GM19240 (cell line): ENCODE measurements at regions not wholly inside any gene's neighbourhood (a gene's known extent, or its start where the extent isn't known, plus 50 kb on each side); places are given as distances from the start of the nearest gene placed in this dataset.
"Not testable (repeated sequence)": the region's sequence is repeated elsewhere in the genome, so short reads cannot be mapped to it uniquely, and the experiment has no call there.

Experiments used
- DNase-seq: peaks from one replicate; pipeline ENCODE4 v3.0.0; 2011; ENCODE audit warnings: low spot score; ENCODE audit not compliant: insufficient read length

- DNase-seq = no peak
Observed at GRCh38 chr2:175431101-175431946, 249.8 kb upstream of the ATP5MC3 start.

DNA sequence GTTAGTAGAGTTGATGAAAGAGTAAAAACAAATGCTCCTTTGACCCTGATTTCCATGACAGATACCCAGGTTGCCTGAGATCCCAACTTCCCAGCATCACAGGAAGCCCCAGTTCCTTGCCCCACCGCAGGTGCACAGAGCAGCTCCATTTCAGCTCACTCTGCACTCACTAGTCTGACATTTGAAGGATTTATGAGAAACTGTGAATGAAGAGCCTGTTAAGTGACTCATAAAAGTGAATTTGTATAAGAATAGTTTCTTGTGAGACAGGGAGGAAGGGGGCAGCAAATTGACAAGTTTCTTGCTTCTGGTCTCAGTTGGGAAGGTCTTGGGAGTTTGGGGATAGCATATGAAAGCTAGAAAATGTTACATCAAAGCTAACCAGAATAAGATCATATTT is 248.7 kb upstream of the ATP5MC3 start:
- no peak for DNase-seq

DNA sequence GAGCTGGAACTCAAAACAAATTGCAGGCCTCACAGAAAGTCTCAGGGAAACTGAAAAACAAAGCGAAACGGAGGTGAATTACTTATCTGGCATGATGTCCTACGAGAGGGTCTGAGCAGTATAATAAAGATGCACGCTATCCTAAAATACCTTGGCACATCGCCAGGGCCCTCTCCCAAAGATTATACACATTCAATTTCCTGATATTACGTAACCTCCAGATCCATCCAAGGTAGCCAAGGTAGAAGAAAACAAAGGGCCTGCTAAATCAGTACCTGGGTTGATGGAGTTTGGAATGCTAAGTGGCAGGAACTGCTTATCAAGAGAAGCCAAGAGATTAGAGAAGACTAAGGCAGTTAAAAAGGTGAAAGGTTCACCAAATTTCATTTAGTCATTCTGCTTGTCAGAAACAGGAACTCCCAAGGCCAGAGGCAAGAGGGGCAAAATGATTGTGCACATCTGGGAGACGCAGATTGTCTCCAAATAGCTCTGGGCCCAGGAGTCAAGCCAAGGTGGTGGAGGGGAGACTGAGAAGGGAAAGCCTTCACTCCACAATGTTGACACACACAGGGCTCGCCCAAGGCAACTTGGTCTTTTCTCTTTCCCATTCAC is 236.8 kb upstream of the ATP5MC3 start:
- no peak for DNase-seq

DNA sequence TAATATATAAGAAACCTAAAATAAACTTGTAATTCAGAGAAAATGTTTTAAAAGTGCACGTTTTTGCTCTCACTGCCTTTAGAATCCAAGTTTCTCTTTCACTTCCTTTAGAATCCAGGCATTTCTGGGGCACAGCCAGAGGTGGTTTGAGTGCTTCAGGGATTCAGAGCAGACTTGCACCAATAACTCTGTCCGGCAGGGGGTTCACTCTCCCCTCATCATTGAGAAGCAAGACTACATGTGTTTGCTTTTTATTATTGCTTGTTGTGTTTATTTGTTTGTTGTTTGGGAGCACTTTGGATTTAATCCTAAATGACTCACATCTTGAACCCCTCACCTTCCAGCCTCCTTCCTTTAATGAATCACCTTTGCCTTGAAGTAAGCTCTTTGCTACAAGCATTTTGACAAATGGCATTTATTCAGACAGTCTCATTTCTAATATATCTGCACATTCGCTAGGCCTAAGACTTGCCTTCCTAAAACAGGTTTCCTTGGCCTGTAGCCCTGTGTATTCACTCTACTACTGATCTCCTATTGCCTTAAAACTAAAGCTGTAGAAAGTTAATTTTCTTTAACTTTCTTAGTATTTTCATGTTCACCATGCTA is 233.5 kb upstream of the ATP5MC3 start:
- DNase-seq = peak; percentile 8

GRCh38 chr2:175414191-175414881 is 232.8 kb upstream of the ATP5MC3 start:
- no peak for DNase-seq

DNA sequence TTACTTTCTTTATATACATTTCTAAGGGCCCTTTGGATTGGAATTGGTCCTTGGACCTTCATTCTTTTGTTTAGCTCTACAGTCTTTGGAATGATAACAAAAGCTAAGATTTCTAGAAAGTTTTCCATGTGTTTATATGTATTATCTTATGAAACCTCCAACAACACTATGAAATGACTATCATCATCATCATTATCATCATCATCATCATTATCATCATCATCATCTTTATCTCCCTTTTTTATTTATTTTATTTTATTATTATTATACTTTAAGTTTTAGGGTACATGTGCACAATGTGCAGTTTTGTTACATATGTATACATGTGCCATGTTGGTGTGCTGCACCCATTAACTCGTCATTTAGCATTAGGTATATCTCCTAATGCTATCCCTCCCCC is 229.4 kb upstream of the ATP5MC3 start:
- DNase-seq = not testable (repeated sequence)

DNA sequence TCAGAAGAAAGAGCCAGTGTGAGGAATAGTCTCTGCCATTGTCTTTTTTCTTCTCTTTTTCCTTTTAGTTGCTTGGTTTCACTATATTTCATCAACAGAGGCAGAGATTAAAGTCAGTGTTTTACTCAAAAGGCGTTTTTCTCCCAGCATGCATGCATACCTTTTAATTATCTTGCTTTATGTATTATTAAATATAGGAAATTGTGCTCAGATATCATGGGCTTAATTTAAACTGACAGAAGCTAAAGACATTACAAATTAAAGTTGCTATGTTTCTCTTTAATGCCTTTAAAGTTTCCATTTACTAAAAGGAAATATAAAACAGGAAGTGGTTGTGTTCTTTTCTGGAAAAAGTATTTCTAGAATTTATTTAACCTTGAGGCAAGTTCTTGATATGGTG is 223.3 kb upstream of the ATP5MC3 start:
- DNase-seq = no peak

- no peak for DNase-seq
Observed at GRCh38 chr2:175403599-175404221, 222.2 kb upstream of the ATP5MC3 start.

GRCh38 chr2:175402571-175402970 is 221.1 kb upstream of the ATP5MC3 start:
- DNase-seq = no peak

GRCh38 chr2:175401956-175402469 is 220.5 kb upstream of the ATP5MC3 start:
- no peak for DNase-seq

DNA sequence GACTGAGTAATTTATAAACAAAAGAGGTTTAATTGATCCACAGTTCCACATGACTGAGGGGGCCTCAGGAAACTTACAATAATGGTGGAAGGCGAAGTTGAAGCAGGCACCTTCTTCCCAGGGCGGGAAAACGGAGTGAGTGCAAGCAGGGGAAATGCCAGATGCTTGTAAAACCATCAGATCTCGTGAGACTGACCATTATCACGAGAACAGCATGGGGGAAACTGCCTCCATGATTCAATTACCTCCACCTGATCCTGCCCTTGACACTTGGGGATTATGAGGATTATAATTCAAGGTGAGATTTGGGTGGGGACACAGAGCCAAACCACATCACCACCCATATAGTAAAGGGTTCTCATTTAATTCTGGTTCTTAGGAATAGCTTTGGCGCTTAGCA is 219.5 kb upstream of the ATP5MC3 start:
- DNase-seq = no peak

GRCh38 chr2:175399326-175399725 is 217.8 kb upstream of the ATP5MC3 start:
- no peak for DNase-seq

DNA sequence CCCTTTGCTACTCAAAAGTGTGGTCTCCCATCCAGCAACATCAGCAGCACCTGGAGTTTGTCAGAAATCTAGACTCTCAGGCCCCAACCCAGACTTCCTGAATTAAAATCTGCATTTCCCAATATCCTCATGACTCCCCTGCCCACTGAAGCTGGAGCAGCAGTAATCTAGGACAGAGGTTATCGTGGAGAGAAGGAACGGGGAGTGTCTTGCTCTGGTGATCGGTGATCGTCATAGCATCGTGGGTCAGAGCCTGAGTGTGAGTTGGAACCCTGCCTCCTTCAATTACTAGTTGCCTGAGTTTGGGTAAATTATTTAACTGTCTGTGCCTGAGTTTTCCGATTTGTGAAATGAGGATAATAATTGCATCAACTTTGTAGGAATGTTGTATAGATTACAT is 217.3 kb upstream of the ATP5MC3 start:
- DNase-seq = no peak

DNA sequence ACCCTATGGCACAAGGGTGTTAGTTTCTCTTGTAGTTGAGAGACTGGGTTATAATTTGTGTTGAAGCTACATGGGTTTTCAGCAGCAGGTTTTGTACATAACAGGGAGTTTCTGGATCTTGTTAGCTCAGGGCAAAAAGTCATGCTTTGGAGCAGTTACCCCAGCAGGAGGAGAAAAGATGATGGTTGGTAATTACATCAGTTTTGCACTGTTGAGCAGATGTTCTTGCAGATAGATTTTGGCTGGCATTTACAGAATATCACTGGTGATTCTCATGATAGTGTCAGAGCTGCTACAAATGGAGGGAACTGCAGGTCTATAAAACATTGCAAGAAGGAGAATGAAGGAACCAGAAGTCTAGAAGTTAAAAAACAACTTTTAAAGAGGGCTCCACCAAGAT is 215.2 kb upstream of the ATP5MC3 start:
- no peak for DNase-seq

GRCh38 chr2:175393851-175394250 is 212.3 kb upstream of the ATP5MC3 start:
- DNase-seq = no peak

DNA sequence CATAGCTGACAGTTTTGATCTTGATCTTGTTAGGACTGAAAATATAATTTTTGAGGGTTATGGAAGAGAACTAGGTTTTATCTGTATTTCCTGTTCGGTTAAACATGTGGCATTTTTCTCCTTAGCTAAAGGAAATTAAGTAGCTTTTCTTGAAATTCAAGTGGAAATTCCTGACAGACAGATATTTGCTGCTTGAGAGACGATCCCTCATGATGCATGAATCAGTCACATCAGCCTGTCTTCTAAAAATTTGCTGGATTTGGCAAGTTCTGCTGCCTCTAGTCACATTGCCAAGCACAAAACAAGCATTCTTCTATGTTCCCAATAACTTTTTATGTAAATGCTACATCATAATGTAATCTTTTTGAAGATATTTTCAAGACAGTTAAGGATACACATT is 201.8 kb upstream of the ATP5MC3 start:
- no peak for DNase-seq

DNA sequence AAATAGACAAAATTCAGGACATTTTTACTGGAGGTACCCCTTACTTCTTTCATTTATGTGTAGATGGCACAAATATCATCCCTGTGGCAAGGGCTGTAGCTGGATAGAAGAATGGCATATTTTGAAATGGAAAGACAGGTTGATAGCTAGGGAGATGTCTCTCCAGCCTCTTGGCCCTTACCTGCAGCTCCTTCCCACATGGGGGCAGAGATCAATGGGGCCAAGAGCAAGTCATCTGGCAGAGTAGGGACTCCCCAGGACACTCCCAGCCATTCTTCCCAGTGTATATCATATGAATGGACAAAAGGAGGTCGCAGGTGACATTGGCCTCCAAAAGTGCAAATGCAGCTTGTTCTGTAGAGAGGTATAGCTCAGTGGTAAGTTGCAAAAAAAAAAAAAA is 192.2 kb upstream of the ATP5MC3 start:
- DNase-seq = no peak

GRCh38 chr2:175372704-175373701 is 191.5 kb upstream of the ATP5MC3 start:
- no peak for DNase-seq

DNA sequence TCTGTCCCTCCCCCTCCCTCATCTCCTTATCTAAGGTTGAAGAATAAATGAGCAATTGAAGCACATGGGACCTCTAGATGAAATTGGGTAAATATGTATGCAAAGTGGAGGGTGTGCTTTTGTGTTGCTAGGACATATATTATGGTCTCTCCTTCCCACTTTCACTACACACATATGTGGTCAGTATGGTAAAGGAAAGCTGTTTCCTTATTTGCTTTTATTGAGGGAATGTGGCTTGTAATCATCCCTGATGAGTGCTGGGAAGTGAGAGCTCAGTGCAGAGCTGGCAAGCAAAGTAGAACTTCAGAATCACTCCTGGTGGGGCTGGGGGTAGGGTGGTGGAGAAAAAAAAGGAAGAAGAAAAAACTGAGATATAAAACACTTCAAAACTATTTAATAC is 189.9 kb upstream of the ATP5MC3 start:
- no peak for DNase-seq

DNA sequence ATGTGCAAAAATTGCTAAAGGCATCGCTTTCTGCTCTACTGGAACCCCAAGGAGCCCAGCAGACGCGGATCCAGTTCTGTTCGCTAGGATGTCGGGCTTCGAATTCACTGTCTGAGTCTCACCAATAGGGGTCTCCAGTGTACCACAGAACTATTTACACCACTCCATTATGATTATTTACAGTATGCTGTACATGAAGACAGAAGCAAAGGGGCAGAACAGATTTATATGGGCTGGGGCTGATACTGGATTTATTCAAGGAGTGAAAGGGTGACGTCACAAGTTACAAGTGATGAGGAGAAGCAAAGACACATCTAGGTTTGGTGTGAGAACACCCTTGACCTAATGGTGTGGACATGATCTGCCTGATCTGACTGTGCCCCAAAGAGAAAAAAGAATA is 185.3 kb upstream of the ATP5MC3 start:
- peak; percentile 16 for DNase-seq
